HT-29 (cell line): ENCODE measurements at regions not wholly inside any gene's neighbourhood (a gene's known extent, or its start where the extent isn't known, plus 50 kb on each side); places are given as distances from the start of the nearest gene placed in this dataset.
"Not testable (repeated sequence)": the region's sequence is repeated elsewhere in the genome, so short reads cannot be mapped to it uniquely, and the experiment has no call there.

Source experiments
- DNase-seq: peaks from one replicate; pipeline ENCODE4 v3.0.0-alpha.2; 2015; ENCODE audit warnings: low spot score

DNA sequence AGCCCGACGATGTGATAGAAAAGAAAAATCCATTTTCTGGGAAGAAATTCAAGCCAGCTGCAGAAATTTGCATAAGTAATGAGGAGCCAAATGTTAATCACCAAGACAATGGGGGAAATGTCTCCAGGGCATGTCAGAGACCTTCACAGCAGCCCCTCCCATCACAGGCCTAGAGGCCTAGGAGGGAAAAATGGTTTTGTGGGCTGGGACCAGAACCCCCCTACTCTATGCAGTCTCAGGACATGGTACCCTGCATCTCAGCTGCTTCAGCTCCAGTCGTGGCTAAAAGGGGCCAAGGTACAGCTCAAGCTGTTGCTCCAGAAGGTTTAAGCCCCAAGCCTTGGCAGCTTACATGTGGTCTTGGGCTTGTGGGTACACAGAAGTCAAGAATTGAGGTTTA lies 155.5 kb upstream of the FOXQ1 start:
- DNase-seq, result not testable (repeated sequence)

DNA sequence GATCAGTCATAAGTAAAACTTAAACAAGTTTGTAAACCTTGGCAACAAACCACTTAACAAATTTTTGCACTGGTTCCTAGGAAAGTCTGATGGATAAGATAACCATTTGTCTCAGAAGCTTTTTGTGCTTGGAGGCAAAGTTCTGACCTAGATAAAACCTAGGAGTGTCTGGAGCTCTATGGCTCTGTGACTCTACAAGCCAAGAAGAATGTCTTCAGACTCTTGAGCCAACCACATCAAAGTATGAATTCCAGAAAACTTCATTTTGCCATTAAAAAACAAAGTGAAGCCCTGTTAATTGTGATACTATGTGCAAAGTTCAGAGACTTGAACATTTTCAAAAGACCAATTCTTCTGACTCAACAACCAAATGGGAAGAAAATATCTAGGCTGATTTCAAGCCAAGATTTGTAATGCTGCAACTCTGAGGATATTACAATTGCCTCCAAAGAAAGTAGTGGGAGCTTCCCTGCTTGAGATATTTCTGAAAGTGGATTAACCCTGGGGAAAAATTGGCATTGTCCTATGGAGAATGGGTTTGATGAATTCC lies 158.1 kb upstream of the FOXQ1 start:
- DNase-seq, result no peak

GRCh38 chr6:1146500-1146899 lies 165.4 kb upstream of the FOXQ1 start:
- DNase-seq, result no peak

- no peak for DNase-seq
Measured at GRCh38 chr6:1145768-1146218, 166.1 kb upstream of the FOXQ1 start.

GRCh38 chr6:1144842-1145767 lies 166.8 kb upstream of the FOXQ1 start:
- DNase-seq, result no peak

DNA sequence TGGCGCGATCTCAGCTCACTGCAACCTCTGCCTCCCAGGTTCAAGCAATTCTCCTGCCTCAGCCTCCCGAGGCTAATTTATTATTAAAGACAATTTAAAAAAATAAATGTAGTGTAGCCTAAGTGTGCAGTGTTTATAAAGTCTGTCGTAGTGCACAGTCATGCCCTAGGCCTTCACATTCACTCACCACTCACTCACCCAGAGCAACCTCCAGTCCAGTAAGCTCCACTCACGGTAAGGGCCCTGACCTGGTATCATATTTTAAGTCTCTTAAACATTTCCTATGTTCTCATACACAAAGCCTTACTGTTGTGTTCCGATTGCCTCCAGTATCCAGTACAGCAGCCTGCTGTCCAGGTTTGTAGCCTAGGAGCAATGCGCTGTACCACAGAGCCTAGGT lies 168.2 kb upstream of the FOXQ1 start:
- DNase-seq, result no peak

GRCh38 chr6:1139155-1139890 lies 172.6 kb upstream of the FOXQ1 start:
- DNase-seq, result no peak

- DNase-seq, result no peak
Measured at GRCh38 chr6:1137849-1138248, 174.0 kb upstream of the FOXQ1 start.

DNA sequence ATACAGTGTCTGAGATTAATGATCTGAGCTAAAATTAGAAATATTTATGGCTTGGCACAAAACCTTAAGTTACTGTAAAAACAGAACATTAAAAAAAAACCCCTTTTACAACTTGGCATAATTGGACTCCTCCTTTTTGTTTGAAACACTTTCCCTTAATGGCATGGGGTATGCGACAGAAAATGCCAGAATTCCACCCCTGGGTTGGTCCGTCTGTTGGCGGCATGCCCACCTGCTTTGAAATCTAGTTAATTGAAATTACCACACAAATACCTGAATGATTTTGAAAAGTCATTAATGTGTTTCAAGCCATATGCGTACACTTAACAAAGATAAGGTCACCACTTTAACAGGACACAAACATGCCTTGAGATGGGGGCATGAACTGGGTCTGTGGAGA lies 175.1 kb upstream of the FOXQ1 start:
- DNase-seq, result no peak

GRCh38 chr6:1136415-1136774 lies 175.5 kb upstream of the FOXQ1 start:
- no peak for DNase-seq

DNA sequence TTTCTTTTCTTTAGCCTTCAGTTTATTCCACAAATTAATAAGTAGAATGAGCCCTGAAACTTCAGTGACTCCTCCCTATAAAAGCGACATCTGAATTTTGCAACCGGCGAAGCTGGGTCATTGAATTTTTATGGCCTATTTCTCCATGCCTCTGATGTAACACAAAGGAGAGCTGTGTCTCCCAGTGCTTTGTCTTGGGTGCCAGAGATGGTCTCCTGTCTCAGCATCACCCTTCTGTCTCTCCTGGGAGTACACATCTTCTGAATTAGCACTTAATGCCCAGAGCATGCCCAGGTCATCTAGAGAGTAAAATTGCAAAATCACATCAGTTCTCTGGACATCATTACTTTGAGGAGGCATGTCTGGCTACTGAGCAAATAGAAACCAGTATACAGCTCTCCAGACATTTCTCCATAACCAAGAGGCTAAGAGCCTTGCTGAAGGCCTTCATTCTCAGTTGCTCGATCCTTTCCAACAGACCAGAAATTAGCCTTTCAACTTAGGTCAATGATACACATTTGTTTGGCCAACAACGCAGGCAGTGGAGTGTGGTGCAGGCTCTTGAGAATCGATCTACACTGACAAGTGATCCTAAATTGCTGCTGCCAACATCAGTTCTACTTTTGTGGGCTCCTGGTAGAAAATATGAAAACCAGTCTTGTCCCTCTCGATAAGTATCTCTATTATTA lies 176.0 kb upstream of the FOXQ1 start:
- DNase-seq, result no peak

- peak; percentile 65 for DNase-seq
Measured at GRCh38 chr6:1131285-1132079, 180.4 kb upstream of the FOXQ1 start.

DNA sequence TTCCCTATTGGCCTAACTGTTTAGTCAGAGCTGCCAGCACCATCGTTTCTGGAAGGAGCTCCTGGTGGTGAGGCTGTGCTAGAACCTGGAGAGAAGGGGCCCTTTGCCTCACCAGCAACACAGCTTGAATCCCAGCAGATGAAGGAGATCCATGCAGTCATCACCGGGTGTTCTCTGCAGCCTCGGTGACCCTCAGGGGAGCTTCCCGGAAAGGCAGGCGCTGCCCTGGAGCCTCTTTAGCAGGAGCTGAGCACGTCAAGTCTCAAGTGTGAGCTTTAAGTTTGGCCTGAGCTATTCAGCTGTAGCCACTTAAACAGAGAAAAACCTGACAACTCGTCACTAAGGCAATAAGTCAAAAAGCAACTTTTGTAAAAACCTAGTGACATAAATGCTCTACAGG lies 181.2 kb upstream of the FOXQ1 start:
- DNase-seq, result no peak

GRCh38 chr6:1129131-1129530 lies 182.8 kb upstream of the FOXQ1 start:
- no peak for DNase-seq

DNA sequence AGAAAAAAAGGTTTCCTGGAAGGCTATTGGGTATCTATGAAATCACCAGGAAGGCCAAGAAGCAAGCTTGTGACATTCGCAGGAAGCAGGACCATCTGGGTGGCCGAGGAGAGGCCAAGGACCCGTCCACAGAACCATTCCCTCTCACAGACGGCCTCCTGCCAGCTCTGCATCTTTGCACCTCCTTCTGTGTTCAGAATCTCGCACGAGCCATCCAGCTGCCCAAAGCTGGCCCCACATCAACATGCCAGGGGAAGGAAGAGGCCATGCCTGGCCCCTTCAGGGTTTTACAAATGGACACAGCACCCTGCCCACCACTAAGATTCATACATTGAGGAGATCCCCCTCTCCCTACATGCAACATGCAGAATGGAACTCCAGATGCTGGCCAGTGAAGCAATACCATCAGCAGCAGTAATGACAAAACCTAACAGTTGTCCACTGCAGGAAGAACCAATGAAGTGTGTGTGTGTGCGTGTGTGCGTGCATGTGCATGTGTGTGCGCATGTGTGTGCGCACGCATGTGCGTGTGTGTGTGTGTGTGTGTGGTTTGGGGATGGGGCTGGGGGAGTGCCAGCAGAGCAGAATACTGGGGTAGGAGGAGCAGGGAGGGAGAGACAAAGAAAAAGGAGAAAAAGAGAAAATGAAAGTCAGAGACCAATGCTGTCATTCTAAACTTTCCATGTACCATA lies 184.2 kb upstream of the FOXQ1 start:
- no peak for DNase-seq

GRCh38 chr6:1127129-1127528 lies 184.8 kb upstream of the FOXQ1 start:
- no peak for DNase-seq

DNA sequence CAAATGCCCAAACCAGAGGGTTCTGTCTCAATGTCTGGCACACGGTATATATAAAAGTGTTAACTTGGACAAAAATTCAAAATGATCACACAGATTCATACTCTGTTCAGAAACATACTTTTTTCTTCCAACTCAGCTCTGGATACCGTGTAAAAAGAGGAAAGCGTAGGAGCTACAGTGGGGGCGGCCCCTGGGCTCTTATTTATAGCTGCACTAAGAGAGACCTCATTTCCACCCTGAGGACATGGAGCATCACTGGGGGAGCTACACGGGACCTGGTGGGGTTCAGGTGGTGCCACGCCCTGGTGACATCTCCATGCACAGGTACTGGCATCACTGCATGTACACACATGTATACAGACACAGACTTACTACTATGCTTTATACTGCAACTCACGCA lies 185.9 kb upstream of the FOXQ1 start:
- no peak for DNase-seq

GRCh38 chr6:1125297-1125696 lies 186.6 kb upstream of the FOXQ1 start:
- DNase-seq, result no peak

DNA sequence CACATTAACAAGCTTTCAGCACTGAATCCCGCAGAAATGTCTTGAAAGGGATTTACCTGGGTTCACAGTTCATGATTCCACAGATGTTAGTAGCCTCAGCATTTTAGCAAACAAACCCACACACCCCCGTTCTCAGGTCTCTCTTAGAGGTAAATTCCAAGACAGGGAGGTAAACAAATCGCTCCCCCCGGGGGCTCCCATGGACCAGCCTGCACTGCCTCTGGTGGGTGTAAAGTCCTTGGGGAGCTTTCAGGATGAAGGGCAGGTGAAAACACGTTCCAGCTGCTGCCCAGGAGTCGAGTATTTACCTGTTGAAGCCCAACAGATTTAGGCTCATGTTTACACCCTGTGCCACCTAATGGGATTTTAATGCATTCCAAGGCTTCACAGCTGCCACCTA lies 187.0 kb upstream of the FOXQ1 start:
- DNase-seq, result no peak
